Skin of body (tissue), 1 donor: ENCODE measurements at regions not wholly inside any gene's neighbourhood (a gene's known extent, or its start where the extent isn't known, plus 50 kb on each side); places are given as distances from the start of the nearest gene placed in this dataset.
A peak's percentile ranks its signal among the peaks of the same experiment; 100 is the strongest.

Experiments used
- DNase-seq: peaks from one replicate; lab custom pipeline; 2025; lab: John Stamatoyannopoulos, UW

- no peak for DNase-seq
These were observed 244.7 kb downstream of the NDUFA10 start for GRCh38 chr2:239780236-239780994.

- DNase-seq: no peak
These were observed 245.6 kb downstream of the NDUFA10 start for GRCh38 chr2:239779584-239779983.

GRCh38 chr2:239778861-239779558 is 246.1 kb downstream of the NDUFA10 start:
- DNase-seq: no peak

GRCh38 chr2:239778042-239778851 is 246.9 kb downstream of the NDUFA10 start:
- DNase-seq: no peak

GRCh38 chr2:239777219-239777618 is 247.9 kb downstream of the NDUFA10 start:
- DNase-seq: no peak

- DNase-seq: no peak
These were observed 248.6 kb downstream of the NDUFA10 start for GRCh38 chr2:239776436-239777005.

GRCh38 chr2:239775623-239776435 is 249.3 kb downstream of the NDUFA10 start:
- peak; percentile 52 for DNase-seq

- no peak for DNase-seq
These were observed 250.1 kb downstream of the NDUFA10 start for GRCh38 chr2:239774933-239775622.

- DNase-seq: no peak
These were observed 251.0 kb downstream of the NDUFA10 start for GRCh38 chr2:239774142-239774462.

- DNase-seq: no peak
These were observed 251.7 kb downstream of the NDUFA10 start for GRCh38 chr2:239773228-239774141.

GRCh38 chr2:239772721-239773120 is 252.4 kb downstream of the NDUFA10 start:
- DNase-seq: no peak

GRCh38 chr2:239770246-239770639 is 254.9 kb downstream of the NDUFA10 start:
- DNase-seq: no peak

- no peak for DNase-seq
These were observed 255.4 kb downstream of the NDUFA10 start for GRCh38 chr2:239769554-239770245.

- DNase-seq: no peak
These were observed 256.1 kb downstream of the NDUFA10 start for GRCh38 chr2:239768907-239769553.

GRCh38 chr2:239768031-239768790 is 256.9 kb downstream of the NDUFA10 start:
- DNase-seq: no peak

- no peak for DNase-seq
These were observed 257.9 kb downstream of the NDUFA10 start for GRCh38 chr2:239767021-239767905.
